ENCODE measurements at regions not wholly inside any gene's neighbourhood (a gene's known extent, or its start where the extent isn't known, plus 50 kb on each side); places are given as distances from the start of the nearest gene placed in this dataset.
"Not testable (repeated sequence)": the region's sequence is repeated elsewhere in the genome, so short reads cannot be mapped to it uniquely, and the experiment has no call there.

GRCh38 chr2:180872781-180873180 is 107.6 kb upstream of the UBE2E3 start:
- not testable (repeated sequence) for ATAC-seq (replicated peaks); H3K4me3 Mint-ChIP-seq; H3K4me1 Mint-ChIP-seq; H3K36me3 Mint-ChIP-seq; H3K9me3 Mint-ChIP-seq; DNase-seq; H3K27ac Mint-ChIP-seq
- H3K27me3 Mint-ChIP-seq = peaks cover 8 to 19% of the 10 kb centered on the region in 2 donors

- Mint-ChIP-seq H3K27me3 (peaks cover 8 to 19% of the 10 kb centered on the region in 2 donors), H3K9me3 (peaks cover 0 to 7% of the 10 kb centered on the region in 2 donors), H3K36me3 (no peaks in the 10 kb centered on the region), H3K4me1 (no peaks in the 10 kb centered on the region), H3K4me3 (no peak overlapping the region), H3K27ac (no peak overlapping the region)
- no peak for ATAC-seq (replicated peaks)
- no peak for DNase-seq
Measured at GRCh38 chr2:180872255-180872654, 108.2 kb upstream of the UBE2E3 start.

GRCh38 chr2:180871649-180872048 is 108.8 kb upstream of the UBE2E3 start:
- H3K9me3 Mint-ChIP-seq = peaks cover 0 to 4% of the 10 kb centered on the region in 2 donors
- DNase-seq (no peak), ATAC-seq (replicated peaks) (no peak)
- no peaks in the 10 kb centered on the region for H3K4me1 Mint-ChIP-seq
- no peak overlapping the region for H3K4me3 Mint-ChIP-seq
- peaks cover 8 to 14% of the 10 kb centered on the region in 2 donors for H3K27me3 Mint-ChIP-seq
- H3K27ac Mint-ChIP-seq = no peak overlapping the region
- H3K36me3 Mint-ChIP-seq = no peaks in the 10 kb centered on the region

GRCh38 chr2:180849851-180850250 is 130.6 kb upstream of the UBE2E3 start:
- H3K4me3 Mint-ChIP-seq = no peak overlapping the region
- ATAC-seq (replicated peaks) = no peak
- no peak overlapping the region for H3K27ac Mint-ChIP-seq

GRCh38 chr2:180848393-180848792 is 132.0 kb upstream of the UBE2E3 start:
- Mint-ChIP-seq H3K27me3 (no peaks in the 10 kb centered on the region), H3K36me3 (no peaks in the 10 kb centered on the region), H3K4me3 (no peak overlapping the region), H3K9me3 (no peaks in the 10 kb centered on the region), H3K4me1 (no peaks in the 10 kb centered on the region), H3K27ac (no peak overlapping the region)
- ATAC-seq (replicated peaks) (no peak), DNase-seq (no peak)

More at GRCh38 chr2:180849851-180850250, 130.6 kb upstream of the UBE2E3 start:
- Mint-ChIP-seq H3K9me3 (no peaks in the 10 kb centered on the region), H3K27me3 (no peaks in the 10 kb centered on the region), H3K4me1 (no peaks in the 10 kb centered on the region), H3K36me3 (no peaks in the 10 kb centered on the region)
- DNase-seq = no peak

- ATAC-seq (replicated peaks) (no peak), DNase-seq (no peak)
- no peaks in the 10 kb centered on the region for H3K4me1 Mint-ChIP-seq
- H3K27ac Mint-ChIP-seq = no peak overlapping the region
- H3K27me3 Mint-ChIP-seq = no peaks in the 10 kb centered on the region
- H3K4me3 Mint-ChIP-seq = no peak overlapping the region
- H3K9me3 Mint-ChIP-seq = no peaks in the 10 kb centered on the region
- H3K36me3 Mint-ChIP-seq = no peaks in the 10 kb centered on the region
Measured at GRCh38 chr2:180846756-180847472, 133.5 kb upstream of the UBE2E3 start.

- Mint-ChIP-seq H3K4me1 (no peaks in the 10 kb centered on the region), H3K9me3 (no peaks in the 10 kb centered on the region), H3K36me3 (no peaks in the 10 kb centered on the region), H3K27ac (no peak overlapping the region), H3K4me3 (no peak overlapping the region), H3K27me3 (peaks cover 0 to 3% of the 10 kb centered on the region in 2 donors)
- no peak for ATAC-seq (replicated peaks)
- no peak for DNase-seq
Measured at GRCh38 chr2:180842461-180842860, 137.9 kb upstream of the UBE2E3 start.

GRCh38 chr2:180840641-180841040 is 139.8 kb upstream of the UBE2E3 start:
- DNase-seq = no peak
- Mint-ChIP-seq H3K9me3 (no peaks in the 10 kb centered on the region), H3K27ac (no peak overlapping the region), H3K27me3 (peaks cover 0 to 3% of the 10 kb centered on the region in 2 donors), H3K36me3 (no peaks in the 10 kb centered on the region), H3K4me3 (no peak overlapping the region), H3K4me1 (no peaks in the 10 kb centered on the region)
- ATAC-seq (replicated peaks) = no peak

- H3K9me3 Mint-ChIP-seq = peaks cover 0 to 1% of the 10 kb centered on the region in 2 donors
- H3K4me1 Mint-ChIP-seq = no peaks in the 10 kb centered on the region
- H3K4me3 Mint-ChIP-seq = no peak overlapping the region
- H3K27me3 Mint-ChIP-seq = peaks cover 0 to 5% of the 10 kb centered on the region in 2 donors
- DNase-seq = no peak
- no peaks in the 10 kb centered on the region for H3K36me3 Mint-ChIP-seq
- no peak for ATAC-seq (replicated peaks)
- no peak overlapping the region for H3K27ac Mint-ChIP-seq
Measured at GRCh38 chr2:180829836-180830235, 150.6 kb upstream of the UBE2E3 start.

GRCh38 chr2:180829261-180829660 is 151.1 kb upstream of the UBE2E3 start:
- ATAC-seq (replicated peaks) = no peak
- DNase-seq = no peak
- no peak overlapping the region for H3K27ac Mint-ChIP-seq

GRCh38 chr2:180828756-180829155 is 151.6 kb upstream of the UBE2E3 start:
- ATAC-seq (replicated peaks) (no peak), DNase-seq (no peak)
- H3K27me3 Mint-ChIP-seq = peaks cover 0 to 5% of the 10 kb centered on the region in 2 donors
- no peaks in the 10 kb centered on the region for H3K4me1 Mint-ChIP-seq
- H3K4me3 Mint-ChIP-seq = no peak overlapping the region
- no peaks in the 10 kb centered on the region for H3K36me3 Mint-ChIP-seq
- peaks cover 0 to 1% of the 10 kb centered on the region in 2 donors for H3K9me3 Mint-ChIP-seq
- H3K27ac Mint-ChIP-seq = no peak overlapping the region

More at GRCh38 chr2:180829261-180829660, 151.1 kb upstream of the UBE2E3 start:
- Mint-ChIP-seq H3K4me3 (no peak overlapping the region), H3K36me3 (no peaks in the 10 kb centered on the region), H3K9me3 (peaks cover 0 to 1% of the 10 kb centered on the region in 2 donors), H3K4me1 (no peaks in the 10 kb centered on the region), H3K27me3 (peaks cover 0 to 5% of the 10 kb centered on the region in 2 donors)

- Mint-ChIP-seq H3K4me3 (no peak overlapping the region), H3K36me3 (no peaks in the 10 kb centered on the region), H3K27ac (no peak overlapping the region), H3K9me3 (no peaks in the 10 kb centered on the region), H3K4me1 (no peaks in the 10 kb centered on the region), H3K27me3 (peaks cover 0 to 5% of the 10 kb centered on the region in 2 donors)
- no peak for ATAC-seq (replicated peaks)
- DNase-seq = no peak
Measured at GRCh38 chr2:180823546-180824141, 156.8 kb upstream of the UBE2E3 start.

- no peak for DNase-seq
- H3K4me3 Mint-ChIP-seq = no peak overlapping the region
- no peaks in the 10 kb centered on the region for H3K27me3 Mint-ChIP-seq
- no peak overlapping the region for H3K27ac Mint-ChIP-seq
- ATAC-seq (replicated peaks) = no peak
- no peaks in the 10 kb centered on the region for H3K4me1 Mint-ChIP-seq
- H3K9me3 Mint-ChIP-seq = peaks cover 4 to 10% of the 10 kb centered on the region in 2 donors
- H3K36me3 Mint-ChIP-seq = no peaks in the 10 kb centered on the region
Measured at GRCh38 chr2:180819106-180819505, 161.3 kb upstream of the UBE2E3 start.

GRCh38 chr2:180818700-180819099 is 161.7 kb upstream of the UBE2E3 start:
- H3K36me3 Mint-ChIP-seq; H3K27me3 Mint-ChIP-seq; DNase-seq; ATAC-seq (replicated peaks); H3K4me1 Mint-ChIP-seq; H3K27ac Mint-ChIP-seq; H3K4me3 Mint-ChIP-seq: not testable (repeated sequence)
- peaks cover 4 to 10% of the 10 kb centered on the region in 2 donors for H3K9me3 Mint-ChIP-seq

GRCh38 chr2:180799141-180799540 is 181.3 kb upstream of the UBE2E3 start:
- H3K4me1 Mint-ChIP-seq = no peaks in the 10 kb centered on the region
- H3K9me3 Mint-ChIP-seq = no peaks in the 10 kb centered on the region
- no peak overlapping the region for H3K27ac Mint-ChIP-seq
- no peak overlapping the region for H3K4me3 Mint-ChIP-seq
- H3K36me3 Mint-ChIP-seq = no peaks in the 10 kb centered on the region
- ATAC-seq (replicated peaks) (no peak), DNase-seq (no peak)
- no peaks in the 10 kb centered on the region for H3K27me3 Mint-ChIP-seq

Measured in stimulated activated naive B cell treated with anti-CD40 and anti-IgM and Interleukin-4, amounts not matched to agents 10 μg/mL and 1 μg/mL and 100 μg/mL, for 72 hours (primary cell).